Epithelial cell of prostate (primary cell): ENCODE measurements at regions not wholly inside any gene's neighbourhood (a gene's known extent, or its start where the extent isn't known, plus 50 kb on each side); places are given as distances from the start of the nearest gene placed in this dataset.

Experiments
- DNase-seq: peaks from one replicate; pipeline ENCODE4 v3.0.0-alpha.2; 2011; ENCODE audit warnings: low read depth, low spot score
- H3K27ac ChIP-seq: fragments of 450-650 bp; 2 replicates; pipeline ENCODE4 v1.5.1; 2017; ENCODE audit warnings: mild to moderate bottlenecking

GRCh38 chr7:41536873-41537665 is 165.8 kb downstream of the INHBA start:
- DNase-seq = no peak
- no peak overlapping the region for H3K27ac ChIP-seq

- no peak for DNase-seq
- H3K27ac ChIP-seq = no peak overlapping the region
Observed at GRCh38 chr7:41536122-41536872, 166.6 kb downstream of the INHBA start.

- no peak overlapping the region for H3K27ac ChIP-seq
- DNase-seq = no peak
Observed at GRCh38 chr7:41529831-41530230, 173.1 kb downstream of the INHBA start.

DNA sequence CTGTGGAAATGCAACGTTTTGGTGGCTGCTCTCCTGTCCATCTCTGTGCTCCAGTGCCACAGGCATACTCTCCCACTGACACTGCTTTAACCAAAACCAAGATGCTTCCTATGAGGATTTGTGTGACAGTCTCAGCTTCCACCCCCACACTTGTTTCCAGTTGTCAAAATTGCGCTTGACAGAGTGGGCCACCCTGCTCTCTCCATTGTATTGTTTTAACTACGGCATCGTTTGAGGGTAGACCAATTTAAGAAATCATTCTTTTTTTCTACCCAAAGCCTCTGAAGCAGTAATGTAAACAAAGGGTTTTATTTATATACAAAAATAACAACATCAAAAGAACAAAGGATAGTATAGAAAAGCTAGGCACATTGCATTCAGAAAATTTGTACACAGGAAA is 178.0 kb downstream of the INHBA start:
- DNase-seq = no peak
- H3K27ac ChIP-seq = no peak overlapping the region

- no peak overlapping the region for H3K27ac ChIP-seq
- no peak for DNase-seq
Observed at GRCh38 chr7:41520445-41520844, 182.4 kb downstream of the INHBA start.

GRCh38 chr7:41517771-41518170 is 185.1 kb downstream of the INHBA start:
- DNase-seq = no peak
- no peak overlapping the region for H3K27ac ChIP-seq

- no peak for DNase-seq
- no peak overlapping the region for H3K27ac ChIP-seq
Observed at GRCh38 chr7:41508755-41509154, 194.1 kb downstream of the INHBA start.

DNA sequence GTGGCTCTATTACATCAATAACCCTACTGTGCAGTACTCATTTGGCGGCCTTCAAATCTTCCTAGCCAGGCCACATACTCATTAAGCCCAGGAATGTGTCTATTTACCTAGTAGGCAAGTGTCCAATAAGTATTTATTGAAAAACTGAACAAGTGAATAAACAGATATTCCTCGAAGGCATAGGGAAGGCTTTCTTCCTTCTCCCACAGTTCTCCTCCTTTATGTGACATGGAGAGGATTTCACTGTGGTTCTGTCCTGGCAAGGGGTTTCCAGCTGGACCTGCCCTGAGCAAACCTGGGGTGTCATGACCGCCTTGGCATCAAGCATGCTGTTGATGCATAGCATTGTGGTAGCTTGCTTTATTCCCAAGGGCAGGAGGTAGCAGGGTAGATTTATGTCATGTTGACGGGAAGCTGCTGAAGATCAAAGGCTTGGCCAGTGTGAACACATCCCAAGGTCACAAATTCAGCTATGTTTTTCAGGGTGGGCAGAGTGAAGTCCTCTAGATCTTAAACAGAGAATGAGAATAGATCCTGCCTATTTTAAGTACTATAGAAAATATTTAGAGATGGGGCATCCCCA is 195.1 kb downstream of the INHBA start:
- DNase-seq = no peak
- H3K27ac ChIP-seq = no peak overlapping the region

DNA sequence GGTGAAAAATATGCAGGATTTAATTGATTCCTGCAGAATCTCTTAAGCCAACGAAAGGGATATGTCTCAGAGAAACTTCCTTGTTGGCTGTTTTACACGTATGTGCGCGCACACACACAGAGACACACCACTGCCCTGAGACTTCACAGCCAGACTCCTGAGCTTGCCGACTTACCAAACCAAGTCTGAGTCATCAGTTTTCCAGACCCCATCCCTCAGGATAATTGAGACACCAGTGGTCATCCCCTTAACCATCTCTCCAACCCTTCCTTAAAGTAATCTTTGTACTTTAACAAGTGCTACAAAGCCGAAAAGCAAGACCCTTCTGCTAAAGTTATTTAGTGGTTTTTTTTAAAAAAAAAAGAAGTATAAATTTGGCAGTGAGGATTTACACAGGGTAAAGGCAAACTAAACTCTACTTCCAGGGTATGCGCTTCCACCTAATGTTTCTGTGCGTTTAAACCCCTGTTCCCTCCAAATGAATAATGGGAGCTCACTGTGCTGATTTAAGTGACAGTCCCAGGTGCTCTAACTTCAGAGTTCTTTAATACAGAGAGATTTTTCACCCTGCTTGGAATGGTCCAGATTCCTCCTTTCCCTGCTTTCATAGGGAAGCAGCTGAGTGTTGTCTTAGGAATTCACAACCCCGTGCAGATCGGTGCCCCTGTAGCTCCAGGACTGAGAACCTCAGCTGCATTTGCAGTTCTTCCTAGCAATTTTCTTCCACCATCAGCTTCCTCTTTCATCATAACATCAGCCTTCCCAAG is 198.5 kb downstream of the INHBA start:
- H3K27ac ChIP-seq = no peak overlapping the region
- DNase-seq = no peak

DNA sequence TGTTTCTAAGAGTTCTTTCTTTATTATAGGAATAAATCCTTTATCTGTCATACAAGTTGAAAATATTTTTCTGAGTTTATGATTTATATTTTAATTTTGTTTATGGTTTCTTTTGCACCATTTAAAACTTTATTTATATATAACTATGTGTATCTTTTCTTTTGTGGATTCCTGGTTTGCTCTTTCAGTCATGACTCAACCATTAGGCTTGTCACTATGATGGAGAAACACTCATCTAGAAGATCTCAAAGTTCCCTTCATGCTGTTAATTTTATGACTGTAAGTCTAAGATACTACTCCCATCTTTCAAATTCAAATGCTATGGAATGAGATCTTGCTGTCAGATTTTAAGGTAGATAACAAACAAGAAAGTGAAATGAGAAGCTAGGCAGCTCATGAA is 199.5 kb downstream of the INHBA start:
- no peak for DNase-seq
- no peak overlapping the region for H3K27ac ChIP-seq

- no peak for DNase-seq
- H3K27ac ChIP-seq = no peak overlapping the region
Observed at GRCh38 chr7:41501466-41501865, 201.4 kb downstream of the INHBA start.

- DNase-seq = no peak
- no peak overlapping the region for H3K27ac ChIP-seq
Observed at GRCh38 chr7:41501006-41501405, 201.9 kb downstream of the INHBA start.

GRCh38 chr7:41492603-41493002 is 210.3 kb downstream of the INHBA start:
- DNase-seq = no peak
- no peak overlapping the region for H3K27ac ChIP-seq

DNA sequence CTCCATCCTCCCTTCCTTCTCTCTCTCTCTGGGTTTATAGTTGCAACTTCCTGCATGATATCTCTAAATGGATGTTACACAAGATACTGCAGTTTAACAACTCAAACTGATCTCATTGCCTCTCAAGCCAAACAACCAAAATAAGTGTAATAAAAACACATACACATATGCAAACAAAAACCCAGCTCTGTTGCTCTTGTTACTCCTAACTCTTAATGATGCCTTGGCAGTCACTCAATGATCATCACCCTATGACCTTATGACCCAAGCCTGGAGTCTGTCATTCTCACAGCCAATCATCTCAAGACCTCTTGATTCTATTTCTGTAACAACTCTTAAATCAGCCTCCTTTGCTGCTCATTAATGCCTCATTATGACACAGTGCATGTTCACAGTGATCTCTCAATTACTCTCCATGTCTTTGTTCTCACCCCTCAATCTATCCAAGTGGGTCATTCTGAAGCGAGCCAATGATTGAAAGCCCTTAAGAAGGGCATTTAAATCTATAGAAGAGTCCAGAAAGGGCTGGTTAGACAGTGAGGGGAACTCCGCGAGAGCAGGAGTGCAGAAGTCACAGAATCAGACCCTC is 210.9 kb downstream of the INHBA start:
- no peak for DNase-seq
- no peak overlapping the region for H3K27ac ChIP-seq

GRCh38 chr7:41491308-41491707 is 211.6 kb downstream of the INHBA start:
- no peak overlapping the region for H3K27ac ChIP-seq
- DNase-seq = no peak

GRCh38 chr7:41489885-41490284 is 213.0 kb downstream of the INHBA start:
- no peak for DNase-seq
- H3K27ac ChIP-seq = no peak overlapping the region

GRCh38 chr7:41487229-41487940 is 215.5 kb downstream of the INHBA start:
- H3K27ac ChIP-seq = no peak overlapping the region
- DNase-seq = no peak

DNA sequence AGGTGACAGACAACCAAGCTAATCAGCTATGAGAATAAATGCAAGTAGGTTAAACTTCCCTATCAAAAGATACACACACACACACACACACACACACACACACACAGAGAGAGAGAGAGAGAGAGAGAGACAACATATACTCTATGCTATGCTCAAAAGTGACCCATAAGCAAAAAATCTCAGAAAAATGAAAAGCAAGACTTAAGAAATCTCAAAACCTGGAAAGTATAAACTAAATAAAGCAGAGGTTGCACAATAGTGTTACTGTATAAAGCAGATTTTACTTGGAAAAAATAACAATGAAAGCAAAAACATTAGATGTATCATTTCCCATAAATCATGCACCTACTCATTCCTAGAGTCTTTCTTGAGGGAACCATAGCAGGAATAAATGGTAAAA is 221.5 kb downstream of the INHBA start:
- DNase-seq = no peak

DNA sequence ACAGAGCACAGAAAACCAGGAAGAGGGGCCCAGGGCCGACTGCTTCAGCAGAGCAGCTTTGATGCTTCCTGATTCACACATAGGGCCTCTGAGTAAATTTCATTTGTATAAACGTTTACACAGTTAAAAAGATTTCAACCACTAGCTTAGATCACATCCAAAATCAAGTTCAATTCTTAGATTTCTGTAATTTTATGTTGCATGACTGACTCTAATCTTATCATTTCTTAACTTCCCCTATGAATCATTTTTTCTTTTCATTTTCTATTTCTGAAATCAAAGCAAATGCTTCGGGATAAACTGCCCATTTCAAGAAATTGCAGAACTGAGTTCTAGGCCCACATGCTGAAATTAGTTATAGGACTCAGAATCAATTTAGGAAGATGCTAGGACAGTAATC is 224.7 kb downstream of the INHBA start:
- DNase-seq = no peak
- no peak overlapping the region for H3K27ac ChIP-seq

More for the DNA sequence above, 221.5 kb downstream of the INHBA start:
- H3K27ac ChIP-seq = no peak overlapping the region

GRCh38 chr7:41476460-41476803 is 226.5 kb downstream of the INHBA start:
- no peak overlapping the region for H3K27ac ChIP-seq
- no peak for DNase-seq
